ENCODE measurements at regions not wholly inside any gene's neighbourhood (a gene's known extent, or its start where the extent isn't known, plus 50 kb on each side); places are given as distances from the start of the nearest gene placed in this dataset.
A peak's percentile ranks its signal among the peaks of the same experiment; 100 is the strongest.

DNA sequence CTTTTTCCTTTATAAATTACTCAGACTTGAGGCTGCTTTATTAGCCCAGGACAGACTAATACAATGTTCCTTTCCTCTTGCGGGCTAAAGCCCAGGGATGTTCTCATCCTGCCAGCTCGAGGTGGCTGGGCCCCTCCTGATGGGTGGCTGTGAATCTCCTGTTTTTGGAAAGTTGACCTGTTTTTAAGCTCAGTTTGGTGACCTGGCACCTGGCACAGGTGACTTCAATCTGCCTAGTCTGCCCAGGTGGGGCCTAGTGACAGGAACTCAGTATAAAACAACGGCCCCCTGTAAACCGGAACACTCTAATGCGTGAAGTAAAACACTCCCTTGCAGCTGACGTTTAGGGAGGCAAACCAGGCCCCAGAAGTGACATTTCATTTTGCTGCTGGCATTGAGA lies 92.7 kb upstream of the SNTG2 start:
- DNase-seq, result no peak

GRCh38 chr2:857081-857480 lies 93.6 kb upstream of the SNTG2 start:
- DNase-seq, result no peak

DNA sequence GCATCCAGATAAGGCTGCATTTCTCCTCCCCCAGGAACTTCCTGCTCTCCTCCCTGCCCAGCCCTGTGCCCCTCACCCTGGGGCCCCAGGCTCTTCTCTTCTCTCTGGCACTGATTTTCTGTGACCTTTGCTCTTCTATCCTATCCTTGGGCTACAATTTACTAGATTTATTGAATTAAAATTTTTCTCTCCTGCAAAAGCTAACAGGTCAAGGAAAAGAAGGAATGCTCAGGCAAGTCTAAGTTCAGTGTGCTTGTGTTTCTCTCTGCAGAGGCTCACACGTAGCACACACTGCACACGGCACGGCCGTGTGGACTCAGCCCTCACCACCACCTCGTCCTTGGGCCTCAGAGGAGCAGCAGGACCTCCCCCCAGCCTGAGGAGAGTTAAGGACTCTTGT lies 94.2 kb upstream of the SNTG2 start:
- no peak for DNase-seq

DNA sequence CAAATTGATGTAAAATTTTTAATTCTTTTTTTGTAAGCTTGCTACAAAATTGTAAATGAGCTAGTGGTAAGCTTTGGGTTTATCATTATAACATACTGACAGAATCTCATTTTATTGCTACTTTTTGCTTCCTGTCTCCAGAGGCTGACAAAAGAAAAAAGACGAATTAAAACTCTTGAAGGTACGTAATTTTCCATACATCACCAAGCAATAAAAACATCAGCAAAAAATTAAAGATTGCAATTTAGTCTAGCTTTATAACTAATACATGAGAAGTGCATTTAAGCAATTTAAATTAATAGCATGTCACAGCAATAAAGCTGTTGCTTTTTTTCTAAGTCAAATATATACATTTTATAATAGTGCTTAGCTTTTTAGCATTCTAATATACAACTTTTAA lies 94.6 kb upstream of the SNTG2 start:
- DNase-seq, result no peak

GRCh38 chr2:855177-855576 lies 95.5 kb upstream of the SNTG2 start:
- no peak for DNase-seq

DNA sequence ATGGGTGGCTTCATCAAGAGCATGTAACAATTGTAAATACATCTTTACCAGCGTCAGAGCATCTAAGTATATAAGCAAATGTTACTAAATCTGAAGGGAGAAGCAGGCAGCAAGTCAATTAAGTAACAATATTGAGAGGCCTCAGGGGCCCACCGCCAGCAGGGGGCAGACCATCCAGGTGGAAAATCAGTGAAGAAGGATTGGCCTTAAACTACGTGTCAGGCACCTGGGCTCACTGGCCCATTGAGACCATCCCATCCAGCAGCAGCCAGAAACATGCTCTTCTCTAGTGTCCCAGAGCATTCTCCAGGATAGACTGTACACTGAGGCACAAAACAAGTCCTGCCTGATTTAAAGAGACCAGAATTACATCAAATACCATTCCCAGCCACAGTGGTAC lies 96.2 kb upstream of the SNTG2 start:
- peak; percentile 19 to 73 for DNase-seq

- DNase-seq, result no peak
Measured at GRCh38 chr2:853203-853870, 97.3 kb upstream of the SNTG2 start.

DNA sequence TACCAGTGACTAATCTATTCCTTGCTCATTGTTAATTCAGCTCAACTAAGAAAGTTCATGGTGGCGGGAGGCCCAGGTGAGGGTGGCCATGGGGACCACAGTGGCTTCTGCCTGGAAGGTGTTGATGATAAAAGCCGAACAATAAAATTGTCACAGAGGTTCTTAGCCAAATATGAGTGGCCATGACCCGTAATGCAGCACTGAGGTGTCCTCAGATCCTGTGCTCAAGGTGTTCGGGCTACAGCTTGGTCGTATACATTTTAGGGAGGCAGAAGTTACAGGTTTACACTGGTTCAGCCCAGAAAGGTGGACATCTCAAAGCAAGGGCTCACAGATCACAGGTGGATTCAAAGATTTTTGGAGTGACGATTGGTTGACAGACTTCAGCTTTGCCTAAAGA lies 98.5 kb upstream of the SNTG2 start:
- DNase-seq, result no peak

DNA sequence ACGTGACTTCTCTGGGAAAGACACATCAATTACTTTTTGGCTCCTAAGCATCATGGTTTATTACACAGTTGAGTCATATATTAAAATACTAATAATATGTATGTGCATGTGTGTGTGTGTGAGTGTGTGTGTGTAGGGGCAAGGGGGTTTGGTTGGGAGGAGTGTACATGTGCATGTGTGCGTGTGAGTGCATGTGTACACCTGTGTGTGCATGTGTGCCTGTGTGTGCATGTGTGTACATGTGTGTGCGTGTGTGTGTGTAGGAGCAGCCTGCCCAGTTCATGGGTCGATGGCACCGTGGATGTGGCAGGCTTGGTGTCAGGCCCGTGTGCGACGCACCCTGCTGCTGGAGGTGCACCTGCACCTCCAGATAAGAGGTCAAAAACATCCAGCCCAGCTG lies 99.0 kb upstream of the SNTG2 start:
- DNase-seq, result no peak

DNA sequence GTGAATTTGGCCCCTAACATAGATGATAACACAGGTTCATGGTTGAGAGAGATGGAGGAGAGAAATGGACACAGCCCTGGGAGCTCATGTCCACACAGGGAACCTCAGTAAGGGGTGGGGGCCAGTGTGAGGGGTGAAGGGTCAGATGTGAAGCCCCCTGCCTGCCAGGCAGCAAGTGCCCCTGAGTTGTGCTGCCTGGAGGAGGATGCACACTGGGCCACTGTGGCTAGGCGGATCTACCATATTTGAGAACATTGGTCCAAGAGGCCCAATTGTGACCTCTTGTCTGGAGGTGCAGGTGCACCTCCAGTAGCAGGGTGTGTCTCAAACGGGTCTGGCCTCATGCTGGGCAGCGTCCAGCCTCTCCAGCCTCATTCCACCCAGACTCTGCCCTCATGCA lies 99.6 kb upstream of the SNTG2 start:
- DNase-seq, result no peak

- no peak for DNase-seq
Measured at GRCh38 chr2:850429-850828, 100.2 kb upstream of the SNTG2 start.

DNA sequence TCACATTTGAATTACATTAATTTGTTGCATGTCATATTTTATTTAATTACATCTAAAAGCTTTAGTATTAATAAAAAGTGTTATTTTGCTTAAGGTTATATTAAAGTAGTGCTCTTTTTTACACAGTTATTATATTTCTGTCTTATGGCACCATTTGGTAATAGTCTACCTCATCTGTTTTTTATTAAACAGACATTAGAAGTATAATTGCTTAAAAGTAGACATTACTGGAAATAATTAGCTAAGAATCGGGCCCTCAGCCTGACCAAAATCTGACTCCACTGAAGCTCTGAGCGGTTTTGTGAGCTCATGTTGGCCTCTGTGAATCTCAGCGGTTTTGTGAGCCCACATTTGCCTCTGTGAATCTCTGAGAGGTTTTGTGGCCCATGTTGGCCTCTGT lies 102.5 kb upstream of the SNTG2 start:
- DNase-seq, result no peak

DNA sequence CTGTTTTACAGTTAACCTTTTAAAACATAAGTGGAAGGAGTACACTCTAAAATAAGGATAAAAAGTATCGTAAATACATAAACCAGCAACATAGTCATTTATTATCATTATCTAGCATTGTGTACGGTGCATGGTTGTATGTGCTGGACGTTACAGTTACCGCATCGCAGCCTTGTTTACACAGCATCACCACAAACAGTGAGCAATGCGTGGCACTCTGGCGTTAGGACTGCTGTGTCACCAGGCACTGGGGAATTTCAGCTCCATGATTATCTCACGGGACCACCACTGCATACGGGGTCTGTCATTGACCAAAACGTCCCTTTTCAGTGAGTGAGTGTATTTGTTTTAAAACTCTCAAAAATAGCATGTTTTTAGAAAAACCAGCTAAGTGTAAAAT lies 103.0 kb upstream of the SNTG2 start:
- no peak for DNase-seq

DNA sequence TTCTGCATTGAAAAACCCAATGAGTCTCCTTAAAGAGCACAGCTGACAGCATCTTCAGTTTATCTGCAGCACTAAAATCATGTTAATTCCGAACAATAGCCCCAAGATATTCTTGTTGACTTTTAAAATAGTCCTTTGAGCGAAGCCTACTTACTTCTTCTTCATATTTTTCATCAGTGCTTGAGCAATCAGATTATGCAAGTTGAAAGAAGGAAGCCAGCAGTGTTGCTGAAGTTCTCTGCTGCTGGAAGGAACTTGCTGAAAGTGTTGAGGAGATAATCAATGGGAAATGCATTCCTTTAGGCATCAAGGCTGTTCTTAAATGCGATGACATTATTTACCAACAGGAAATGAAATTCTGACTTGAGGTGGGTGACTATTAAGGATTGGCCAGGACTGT lies 105.9 kb upstream of the SNTG2 start:
- DNase-seq, result no peak

DNA sequence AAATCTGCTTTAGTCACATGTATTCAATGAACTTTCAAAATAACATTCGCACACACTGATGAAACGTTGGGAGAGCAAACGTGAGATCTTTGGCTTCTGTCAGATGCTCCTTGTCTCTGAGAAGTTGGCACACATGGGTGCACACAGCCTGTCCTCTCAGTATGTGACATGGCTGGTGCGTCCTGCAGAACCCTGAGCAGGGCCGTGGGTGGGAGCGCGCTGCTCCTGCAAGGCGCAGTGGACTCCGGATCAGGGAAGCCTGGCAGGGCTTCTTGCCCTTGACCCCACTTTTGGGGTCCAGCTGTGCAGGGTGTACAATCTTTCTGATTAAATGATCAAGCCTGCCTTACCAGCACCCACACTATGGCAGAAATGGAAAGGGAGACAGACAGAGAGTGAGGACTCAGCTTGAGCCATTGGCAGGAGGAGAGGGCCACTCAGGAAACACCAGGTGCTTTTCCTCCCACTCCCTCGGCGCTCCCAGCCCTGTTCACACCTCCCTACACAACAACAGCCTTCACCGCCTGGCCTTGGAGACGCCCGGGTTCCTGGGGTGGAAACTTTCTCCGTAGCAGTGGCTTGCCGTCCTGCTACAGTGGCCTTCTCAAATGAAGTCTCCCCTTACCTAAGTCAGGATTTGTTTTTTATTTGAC lies 108.4 kb upstream of the SNTG2 start:
- DNase-seq, result no peak

GRCh38 chr2:841036-841435 lies 109.6 kb upstream of the SNTG2 start:
- DNase-seq, result no peak

DNA sequence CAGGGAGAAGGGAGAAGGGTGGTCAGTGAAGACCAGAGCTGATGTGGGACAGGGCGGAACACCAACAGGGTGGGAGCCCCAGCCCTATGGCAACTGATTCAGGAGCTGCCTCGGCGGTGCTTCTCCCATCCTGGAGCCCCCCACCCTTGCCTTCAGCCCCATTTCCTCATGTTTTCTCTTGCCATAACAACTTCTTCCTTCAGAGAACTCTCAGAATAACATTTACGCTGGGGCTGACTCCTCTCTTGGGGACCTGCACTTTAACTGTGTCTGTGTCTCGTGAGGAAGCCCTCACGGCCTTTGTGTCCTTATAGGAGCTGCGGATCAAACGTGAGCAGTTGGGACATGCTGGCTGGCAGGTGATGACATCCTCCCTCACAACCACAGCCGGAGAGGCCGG lies 116.4 kb upstream of the SNTG2 start:
- no peak for DNase-seq

DNA sequence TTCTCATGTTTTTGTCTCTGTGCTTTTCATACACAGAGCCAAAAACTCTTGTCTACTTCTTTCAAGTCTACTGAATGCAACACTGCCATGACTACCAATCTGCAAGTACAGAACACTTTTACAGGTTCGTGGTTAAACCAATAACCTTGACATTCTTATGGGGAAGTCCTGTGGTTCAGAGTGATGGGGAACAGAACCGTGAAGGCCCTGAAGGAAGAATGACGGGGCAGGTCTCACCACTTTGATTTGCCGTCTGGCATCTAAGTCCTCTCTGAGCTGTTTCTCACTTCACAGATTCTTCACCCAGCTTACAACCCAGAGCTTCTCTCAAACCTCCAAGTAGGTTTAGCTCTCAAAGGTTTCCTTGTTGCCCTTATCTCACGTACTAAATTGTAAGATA lies 117.5 kb upstream of the SNTG2 start:
- no peak for DNase-seq

DNA sequence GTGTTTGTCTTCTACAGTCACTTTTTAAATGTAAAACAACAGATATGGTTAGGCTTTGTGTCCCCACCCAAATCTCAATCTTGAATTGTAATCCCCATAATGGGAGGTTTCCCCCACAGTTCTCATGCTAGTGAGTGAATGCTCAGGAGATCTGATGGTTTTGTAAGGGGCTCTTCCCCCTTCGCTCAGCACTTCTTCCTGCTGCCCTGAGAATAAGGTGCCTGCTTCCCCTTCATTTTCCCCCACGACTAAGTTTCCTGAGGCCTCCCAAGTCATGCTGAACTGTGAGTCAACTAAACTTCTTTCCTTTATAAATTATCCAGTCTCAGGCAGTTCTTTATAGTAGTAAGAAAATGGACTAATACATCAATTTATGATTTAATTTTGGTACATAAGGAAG lies 118.0 kb upstream of the SNTG2 start:
- DNase-seq, result no peak

- no peak for DNase-seq
Measured at GRCh38 chr2:831622-832021, 119.0 kb upstream of the SNTG2 start.

GRCh38 chr2:831225-831536 lies 119.5 kb upstream of the SNTG2 start:
- DNase-seq, result no peak

DNA sequence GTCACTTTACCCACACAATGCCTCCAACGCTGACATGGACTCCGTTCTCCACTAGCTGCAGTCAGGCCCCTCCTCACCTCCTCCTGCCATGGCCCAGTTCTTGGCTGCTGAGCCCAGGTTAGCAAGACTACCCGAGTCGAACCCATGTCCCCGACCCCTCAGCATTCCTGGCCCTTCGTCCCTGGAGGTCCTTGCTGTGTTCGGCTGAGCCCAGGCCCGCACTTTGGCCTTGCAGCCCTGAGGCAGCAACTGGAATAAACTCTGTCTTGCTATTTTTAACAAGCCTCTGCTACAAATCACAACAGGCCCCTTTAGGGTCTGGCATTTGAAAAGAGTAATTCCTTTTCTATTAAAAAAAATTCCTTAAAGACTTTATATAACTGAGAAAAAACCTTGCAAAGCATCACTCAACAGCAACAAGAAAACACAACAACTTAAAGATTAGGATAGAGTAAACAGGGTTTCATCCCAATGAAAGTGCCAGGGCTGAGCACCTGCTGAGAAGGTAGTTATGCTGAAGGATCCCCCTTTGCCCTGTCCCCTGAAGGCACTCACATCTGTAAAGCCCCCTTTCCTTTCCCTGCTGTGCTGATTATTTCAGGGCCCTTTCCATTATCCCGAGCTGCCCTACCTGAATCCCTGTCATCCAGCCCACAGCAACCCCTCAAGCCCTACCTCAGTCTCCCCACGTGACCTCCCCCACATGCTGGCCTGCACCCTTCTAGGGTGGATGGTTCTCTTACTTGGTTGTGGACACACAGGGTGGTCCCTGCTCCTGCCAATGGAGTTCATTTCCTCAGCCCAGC lies 120.0 kb upstream of the SNTG2 start:
- DNase-seq, result no peak

- DNase-seq, result no peak
Measured at GRCh38 chr2:829047-829446, 121.6 kb upstream of the SNTG2 start.

DNA sequence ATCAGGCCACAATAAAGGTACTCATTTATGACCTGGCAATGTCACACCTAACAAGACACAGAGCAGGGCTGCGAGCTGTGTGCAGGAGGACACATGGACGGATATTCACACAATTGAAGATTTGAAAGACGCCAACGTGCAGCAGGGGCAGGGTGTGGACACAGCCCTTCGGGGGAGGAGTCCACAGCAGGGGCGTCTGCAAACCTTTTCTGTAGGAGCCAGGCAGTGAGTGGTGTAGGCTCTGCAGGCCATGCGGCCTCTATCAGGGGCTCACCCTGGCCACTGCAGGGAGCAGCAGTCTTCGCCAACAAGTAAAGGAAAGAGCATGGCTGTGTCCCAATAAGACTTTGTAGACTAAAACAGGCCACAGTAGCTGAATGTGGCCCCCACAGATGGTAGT lies 125.7 kb upstream of the SNTG2 start:
- DNase-seq, result peak; percentile 38 to 58

- DNase-seq, result no peak
Measured at GRCh38 chr2:824524-824923, 126.1 kb upstream of the SNTG2 start.

Data from NCI-H526 (cell line).